ENCODE measurements at regions not wholly inside any gene's neighbourhood (a gene's known extent, or its start where the extent isn't known, plus 50 kb on each side); places are given as distances from the start of the nearest gene placed in this dataset.
"Not testable (repeated sequence)": the region's sequence is repeated elsewhere in the genome, so short reads cannot be mapped to it uniquely, and the experiment has no call there.

GRCh38 chr18:40326985-40327384, 1628.0 kb upstream of the PIK3C3 start:
- no peak for DNase-seq (ENCODE audit: low read depth, low spot score)
- no peak overlapping the region for H3K27ac ChIP-seq

DNA sequence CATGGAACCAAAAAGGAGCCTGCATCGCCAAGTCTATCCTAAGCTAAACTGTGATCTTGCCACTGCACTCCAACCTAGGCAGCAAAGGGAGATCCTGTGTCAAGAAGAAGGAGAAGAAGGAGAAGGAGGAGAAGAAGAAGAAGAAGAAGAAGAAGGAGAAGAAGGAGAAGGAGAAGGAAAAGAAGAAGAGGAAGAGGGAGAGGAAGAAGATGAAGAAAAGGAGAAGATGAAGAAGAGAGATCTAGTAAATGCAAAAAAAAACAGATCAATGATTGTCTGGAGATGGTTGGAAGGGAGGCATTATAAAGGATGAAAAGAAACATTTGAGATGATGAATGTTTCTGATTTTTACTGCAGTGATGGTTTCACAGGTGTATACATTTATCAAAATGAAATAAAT, 1629.0 kb upstream of the PIK3C3 start:
- no peak for DNase-seq (ENCODE audit: low read depth, low spot score)
- H3K27ac ChIP-seq = no peak overlapping the region

- no peak overlapping the region for H3K27ac ChIP-seq
- DNase-seq (ENCODE audit: low read depth, low spot score) = no peak
Observed at GRCh38 chr18:40314199-40314598, 1640.8 kb upstream of the PIK3C3 start.

DNA sequence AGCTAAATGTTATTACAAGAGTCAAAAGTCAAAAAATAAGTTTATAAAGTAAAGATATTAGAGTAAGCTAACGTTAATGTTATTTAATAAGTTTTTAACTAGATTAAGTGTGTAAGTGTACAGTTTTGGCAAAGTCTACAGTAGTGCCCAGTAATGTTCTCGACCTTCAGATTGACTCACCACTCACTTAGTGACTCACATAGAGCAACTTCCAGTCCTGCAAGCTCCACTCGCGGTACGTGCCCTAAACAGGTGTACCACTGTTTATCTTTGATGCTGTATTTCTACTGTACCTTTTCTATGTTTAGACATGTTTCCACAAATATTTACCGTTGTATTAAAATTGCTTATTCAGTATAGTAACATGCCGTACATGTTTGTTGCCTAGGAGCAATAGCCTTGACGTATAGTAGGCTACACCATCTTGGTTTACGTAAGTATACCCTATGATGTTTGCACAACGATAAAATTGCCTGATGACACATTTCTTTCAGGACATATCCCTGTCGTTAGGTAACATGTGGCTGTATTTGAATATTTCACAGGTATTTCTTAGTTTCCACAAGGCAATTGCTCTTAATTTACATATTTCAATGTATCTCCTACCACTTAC, 1641.9 kb upstream of the PIK3C3 start:
- no peak overlapping the region for H3K27ac ChIP-seq
- DNase-seq (ENCODE audit: low read depth, low spot score) = peak; percentile 26

DNA sequence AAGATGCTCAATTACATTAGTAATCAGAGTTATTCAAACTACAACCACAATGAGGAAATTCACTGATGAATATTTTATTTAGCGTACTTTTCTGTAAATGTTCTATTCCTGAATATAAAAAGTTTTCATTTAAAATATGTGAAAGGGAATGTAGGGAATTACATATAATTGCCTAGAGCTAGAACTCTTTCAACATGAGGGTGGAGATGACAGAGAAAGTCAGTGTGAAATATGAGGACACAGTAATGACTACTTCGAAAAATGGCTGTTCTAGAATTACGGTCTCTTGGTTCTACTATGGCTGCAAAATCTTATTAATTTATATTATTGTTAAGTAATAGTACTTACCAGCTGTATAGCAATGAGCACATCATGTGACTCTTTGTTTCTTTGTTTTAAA, 1647.4 kb upstream of the PIK3C3 start:
- H3K27ac ChIP-seq = no peak overlapping the region
- no peak for DNase-seq (ENCODE audit: low read depth, low spot score)

DNA sequence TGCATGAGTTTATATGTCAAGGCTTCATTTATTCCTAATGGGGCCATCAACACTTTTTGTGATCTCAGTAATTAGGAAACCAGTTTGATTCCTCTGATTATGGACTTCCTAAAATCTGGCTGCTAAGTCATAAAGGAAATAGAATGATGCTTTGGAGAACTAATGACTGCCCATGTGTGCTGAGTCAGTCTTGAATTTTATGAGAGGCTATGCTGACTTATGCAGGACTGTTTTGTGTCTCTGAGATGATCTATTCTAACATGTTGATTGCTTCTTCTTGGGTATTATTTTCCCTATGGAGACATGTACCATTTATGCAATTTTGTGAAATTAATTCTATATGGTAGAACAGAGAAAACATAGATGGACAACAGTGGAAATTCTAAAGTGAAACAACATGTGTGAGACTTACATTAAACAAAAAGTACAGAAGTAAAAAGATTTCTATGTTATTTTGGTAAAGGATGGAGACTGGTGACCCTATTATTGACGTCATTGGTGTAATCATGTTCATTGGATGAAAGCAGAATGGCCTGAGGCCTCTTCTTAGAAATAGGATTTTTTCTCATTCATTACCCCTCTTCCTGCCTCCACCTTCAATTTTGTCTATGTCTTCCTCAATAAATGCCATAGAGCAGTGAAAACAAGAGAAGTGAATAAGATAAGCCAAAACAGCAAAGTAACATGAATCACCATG, 1658.2 kb upstream of the PIK3C3 start:
- no peak for DNase-seq (ENCODE audit: low read depth, low spot score)
- no peak overlapping the region for H3K27ac ChIP-seq

GRCh38 chr18:40292985-40293710, 1661.9 kb upstream of the PIK3C3 start:
- no peak overlapping the region for H3K27ac ChIP-seq
- DNase-seq (ENCODE audit: low read depth, low spot score) = no peak

DNA sequence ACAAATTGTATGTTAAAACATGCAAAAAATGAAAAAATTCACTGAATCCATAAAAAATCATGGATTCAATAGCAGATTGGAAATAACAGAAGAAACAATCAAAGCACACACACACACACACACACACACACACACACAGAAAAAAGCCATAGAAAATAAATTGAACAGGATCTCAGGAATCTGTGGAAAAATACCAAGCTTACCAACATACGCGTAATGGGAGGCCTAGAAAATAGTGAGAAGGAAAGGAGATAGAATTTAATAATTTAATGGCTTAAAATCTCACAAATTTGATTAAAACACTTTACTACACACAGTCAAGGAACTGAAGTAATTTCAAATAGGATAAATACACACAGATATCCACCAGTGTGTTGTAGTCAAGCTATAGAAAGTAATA, 1671.5 kb upstream of the PIK3C3 start:
- no peak overlapping the region for H3K27ac ChIP-seq
- DNase-seq (ENCODE audit: low read depth, low spot score) = no peak

DNA sequence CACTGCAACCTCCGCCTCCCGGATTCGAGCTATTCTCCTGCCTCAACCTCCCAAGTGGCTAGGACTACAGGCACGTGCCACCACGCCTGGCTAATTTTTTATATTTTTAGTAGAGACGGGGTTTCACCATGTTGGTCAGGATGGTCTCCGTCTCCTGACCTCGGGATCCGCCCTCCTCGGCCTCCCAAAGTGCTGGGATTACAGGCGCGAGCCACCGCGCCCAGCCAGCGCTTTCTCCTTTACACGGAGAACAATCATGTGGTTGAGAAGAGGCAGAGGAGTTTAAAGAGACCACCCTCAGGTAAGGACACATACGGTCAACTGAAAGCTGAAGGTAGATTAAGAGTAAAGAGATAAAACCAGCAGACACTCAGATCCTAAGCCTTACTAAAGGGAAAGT, 1673.7 kb upstream of the PIK3C3 start:
- H3K27ac ChIP-seq; DNase-seq (ENCODE audit: low read depth, low spot score): not testable (repeated sequence)

DNA sequence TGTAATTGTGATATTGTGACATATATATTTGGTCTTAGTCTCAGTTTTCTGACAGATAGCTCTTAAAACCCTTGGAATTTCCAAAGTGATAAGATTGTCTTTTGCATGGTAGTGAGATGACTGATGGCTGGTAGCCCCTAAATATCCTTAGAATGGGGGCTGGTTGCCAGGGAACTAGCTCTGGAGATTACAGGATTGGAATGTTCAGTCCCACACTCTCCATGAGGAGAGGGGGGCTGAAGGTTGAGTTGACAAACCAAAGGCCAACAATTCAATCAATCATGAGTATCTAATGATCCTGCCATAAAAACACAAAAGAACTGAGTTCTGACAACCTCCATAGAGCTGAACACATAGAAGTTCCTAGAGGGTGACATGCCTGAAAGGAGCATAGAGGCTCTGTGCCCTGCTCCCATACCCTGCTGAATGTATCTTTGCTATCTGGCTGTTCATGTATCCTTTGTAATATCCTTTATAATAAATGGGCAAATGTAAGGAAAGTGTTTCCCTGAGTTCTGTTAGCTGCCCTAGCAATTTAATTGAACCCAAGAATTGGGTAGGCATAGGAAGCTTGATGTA, 1680.3 kb upstream of the PIK3C3 start:
- H3K27ac ChIP-seq = no peak overlapping the region
- no peak for DNase-seq (ENCODE audit: low read depth, low spot score)

- no peak for DNase-seq (ENCODE audit: low read depth, low spot score)
- no peak overlapping the region for H3K27ac ChIP-seq
Observed at GRCh38 chr18:40272630-40273231, 1682.3 kb upstream of the PIK3C3 start.

DNA sequence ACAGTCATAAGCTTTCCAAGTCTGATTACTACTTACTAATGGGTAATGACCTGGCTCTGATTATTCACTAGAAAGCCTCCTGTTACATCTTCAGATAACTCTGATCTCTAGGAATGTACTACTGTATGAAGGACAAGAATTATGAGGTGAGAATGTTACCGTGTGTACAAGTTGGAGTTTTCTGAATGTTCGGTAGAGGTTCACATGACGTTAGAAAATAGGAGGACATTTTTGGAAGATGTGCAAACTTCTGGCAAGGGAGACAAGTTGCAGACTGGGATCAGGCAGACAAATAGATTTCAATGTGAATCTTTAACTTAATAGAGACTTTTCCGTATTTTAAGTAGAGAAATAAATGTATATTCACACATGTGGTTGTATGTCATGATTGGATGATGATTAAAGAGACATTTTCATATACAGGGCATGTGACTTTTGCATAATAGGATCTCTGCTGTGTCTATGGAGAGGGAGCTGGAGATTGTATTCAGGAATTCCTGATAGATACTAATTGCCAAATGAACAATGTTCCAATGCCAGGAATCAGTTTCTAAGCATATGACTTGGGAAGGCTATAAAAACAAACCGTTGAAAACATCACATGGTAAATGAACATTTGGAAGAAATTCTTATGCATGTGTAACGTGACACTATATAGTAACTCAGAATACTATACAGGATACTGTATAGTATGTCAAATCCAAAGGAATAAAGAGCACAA, 1695.8 kb upstream of the PIK3C3 start:
- H3K27ac ChIP-seq = no peak overlapping the region
- DNase-seq (ENCODE audit: low read depth, low spot score) = no peak

GRCh38 chr18:40258311-40258710, 1696.7 kb upstream of the PIK3C3 start:
- no peak overlapping the region for H3K27ac ChIP-seq
- DNase-seq (ENCODE audit: low read depth, low spot score) = no peak

- no peak for DNase-seq (ENCODE audit: low read depth, low spot score)
- no peak overlapping the region for H3K27ac ChIP-seq
Observed at GRCh38 chr18:40250236-40250635, 1704.8 kb upstream of the PIK3C3 start.

DNA sequence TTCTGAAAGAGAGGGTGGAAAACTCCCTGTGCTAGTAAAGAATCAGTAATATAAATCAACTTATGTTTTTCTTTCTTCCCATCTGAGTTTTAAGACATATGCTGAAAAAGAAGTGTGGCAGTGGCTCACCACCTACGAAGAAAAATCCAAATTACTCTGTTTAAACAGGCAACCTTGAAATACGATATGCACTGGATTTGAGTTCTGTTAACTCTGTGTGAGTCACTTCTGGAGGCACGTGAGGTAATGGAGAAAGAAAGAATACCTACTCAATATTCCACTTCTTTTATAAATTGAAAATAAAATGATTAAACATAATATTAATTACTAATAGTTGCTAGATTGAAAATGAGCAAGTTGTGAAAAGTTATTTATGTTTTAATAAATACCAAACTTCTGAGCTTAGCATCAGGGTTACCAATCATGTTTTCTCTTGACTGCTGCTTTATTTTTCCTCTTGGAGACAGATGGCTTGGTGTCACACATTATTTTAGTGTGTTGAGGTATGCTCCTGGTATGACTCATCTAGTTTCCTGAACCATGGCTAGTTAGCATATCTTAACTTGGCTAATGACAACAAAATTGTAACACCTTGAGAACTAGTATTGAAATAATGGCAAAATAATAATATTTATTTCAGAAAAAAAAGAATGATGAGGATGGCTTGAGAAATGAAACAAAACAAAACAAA, 1705.5 kb upstream of the PIK3C3 start:
- no peak for DNase-seq (ENCODE audit: low read depth, low spot score)
- no peak overlapping the region for H3K27ac ChIP-seq

DNA sequence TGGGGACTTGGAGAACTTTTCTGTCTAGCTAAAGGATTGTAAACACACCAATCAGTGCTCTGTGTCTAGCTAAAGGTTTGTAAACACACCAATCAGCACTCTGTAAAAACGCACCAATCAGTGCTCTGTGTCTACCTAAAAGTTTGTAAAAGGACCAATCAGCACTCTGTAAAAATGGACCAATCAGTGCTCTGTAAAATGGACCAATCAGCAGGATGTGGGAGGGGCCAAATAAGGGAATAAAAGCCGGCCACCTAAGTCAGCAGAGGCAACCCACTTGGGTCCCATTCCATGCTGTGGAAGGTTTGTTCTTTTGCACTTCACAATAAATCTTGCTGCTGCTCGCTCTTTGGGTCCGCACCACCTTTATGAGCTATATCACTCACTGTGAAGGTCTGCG, 1709.4 kb upstream of the PIK3C3 start:
- DNase-seq (ENCODE audit: low read depth, low spot score); H3K27ac ChIP-seq: not testable (repeated sequence)

- no peak for DNase-seq (ENCODE audit: low read depth, low spot score)
- no peak overlapping the region for H3K27ac ChIP-seq
Observed at GRCh38 chr18:40243607-40244006, 1711.4 kb upstream of the PIK3C3 start.

- no peak for DNase-seq (ENCODE audit: low read depth, low spot score)
- no peak overlapping the region for H3K27ac ChIP-seq
Observed at GRCh38 chr18:40235836-40236235, 1719.2 kb upstream of the PIK3C3 start.

DNA sequence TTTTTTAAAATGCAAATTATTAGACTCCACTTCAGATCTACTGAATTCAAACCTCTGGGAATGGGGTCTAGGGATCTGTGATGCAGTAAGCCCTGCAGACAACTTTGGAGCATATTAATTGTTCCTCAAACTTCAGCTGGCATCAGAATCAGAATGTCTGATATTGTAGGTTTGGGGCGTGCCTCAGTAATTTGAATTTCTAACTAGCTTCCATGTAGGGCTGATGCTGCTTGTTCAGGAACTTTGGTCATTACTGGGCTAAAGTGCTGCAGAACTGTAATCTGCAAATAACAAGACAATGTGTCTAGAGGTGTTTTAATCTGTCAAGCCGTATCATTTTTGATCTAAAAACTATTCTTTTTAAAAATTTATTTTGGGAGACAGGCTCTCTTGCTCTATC, 1719.7 kb upstream of the PIK3C3 start:
- H3K27ac ChIP-seq = no peak overlapping the region
- DNase-seq (ENCODE audit: low read depth, low spot score) = no peak
